ENCODE measurements at regions not wholly inside any gene's neighbourhood (a gene's known extent, or its start where the extent isn't known, plus 50 kb on each side); places are given as distances from the start of the nearest gene placed in this dataset.

- H3K4me2 ChIP-seq (ENCODE audit: low read depth, low read length, poor library complexity, severe bottlenecking): no peak overlapping the region
- H3K9me3 ChIP-seq (ENCODE audit: low read length): no peaks in the 10 kb centered on the region
- H3K9ac ChIP-seq (ENCODE audit: low read length): no peak overlapping the region
- no peak overlapping the region for H2AFZ ChIP-seq (ENCODE audit: low read length)
- H3K27me3 ChIP-seq (ENCODE audit: low read length): no peaks in the 10 kb centered on the region
- H3K79me2 ChIP-seq (ENCODE audit: low read length): no peaks in the 10 kb centered on the region
- H3K36me3 ChIP-seq (ENCODE audit: insufficient read depth, low read length): no peaks in the 10 kb centered on the region
- no peak for DNase-seq
- no peaks in the 10 kb centered on the region for H3K4me1 ChIP-seq (ENCODE audit: low read length)
- H3K27ac ChIP-seq (ENCODE audit: low read length): no peak overlapping the region
- H4K20me1 ChIP-seq (ENCODE audit: insufficient read depth, low read depth, low read length): no peaks in the 10 kb centered on the region
- H3K9me2 ChIP-seq (replicated peaks; ENCODE audit: insufficient read depth, low read length): no peaks in the 10 kb centered on the region; the same call in 1 of the 2 replicates
- no peak overlapping the region for H3K4me3 ChIP-seq (ENCODE audit: low read length)
Observed at GRCh38 chr4:147343692-147344091, 137.2 kb upstream of the EDNRA start.

GRCh38 chr4:147345662-147346061, 135.2 kb upstream of the EDNRA start:
- H3K9ac ChIP-seq (ENCODE audit: low read length): no peak overlapping the region
- no peaks in the 10 kb centered on the region for H3K79me2 ChIP-seq (ENCODE audit: low read length)
- no peak overlapping the region for H3K4me2 ChIP-seq (ENCODE audit: low read depth, low read length, poor library complexity, severe bottlenecking)
- H2AFZ ChIP-seq (ENCODE audit: low read length): no peak overlapping the region
- H3K36me3 ChIP-seq (ENCODE audit: insufficient read depth, low read length): no peaks in the 10 kb centered on the region
- no peaks in the 10 kb centered on the region for H3K27me3 ChIP-seq (ENCODE audit: low read length)
- no peaks in the 10 kb centered on the region for H4K20me1 ChIP-seq (ENCODE audit: insufficient read depth, low read depth, low read length)
- H3K4me1 ChIP-seq (ENCODE audit: low read length): no peaks in the 10 kb centered on the region
- DNase-seq: no peak
- H3K4me3 ChIP-seq (ENCODE audit: low read length): no peak overlapping the region
- H3K27ac ChIP-seq (ENCODE audit: low read length): no peak overlapping the region
- no peaks in the 10 kb centered on the region; the same call in 1 of the 2 replicates for H3K9me2 ChIP-seq (replicated peaks; ENCODE audit: insufficient read depth, low read length)
- no peaks in the 10 kb centered on the region for H3K9me3 ChIP-seq (ENCODE audit: low read length)

DNA sequence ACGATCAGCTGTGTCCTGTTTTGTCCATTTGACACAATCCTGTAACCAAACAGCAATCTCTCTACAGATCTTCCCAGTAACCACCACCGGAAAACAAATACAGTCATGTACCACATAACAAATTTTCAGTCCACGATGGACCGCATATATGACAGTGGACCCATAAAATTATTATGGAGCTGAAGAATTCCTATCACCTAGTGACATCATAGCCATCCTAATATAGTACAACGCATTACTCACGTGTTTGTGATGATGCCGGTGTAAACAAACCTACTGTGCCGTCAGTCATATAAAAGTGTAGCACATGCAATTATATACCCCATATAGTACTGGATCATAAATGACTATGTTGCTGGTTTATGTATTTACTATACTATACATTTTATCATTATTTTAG, 133.7 kb upstream of the EDNRA start:
- no peaks in the 10 kb centered on the region for H3K27me3 ChIP-seq (ENCODE audit: low read length)
- no peak overlapping the region for H3K9ac ChIP-seq (ENCODE audit: low read length)
- H2AFZ ChIP-seq (ENCODE audit: low read length): no peak overlapping the region
- H3K4me1 ChIP-seq (ENCODE audit: low read length): no peaks in the 10 kb centered on the region
- no peaks in the 10 kb centered on the region; the same call in 1 of the 2 replicates for H3K9me2 ChIP-seq (replicated peaks; ENCODE audit: insufficient read depth, low read length)
- H3K4me2 ChIP-seq (ENCODE audit: low read depth, low read length, poor library complexity, severe bottlenecking): no peak overlapping the region
- H3K36me3 ChIP-seq (ENCODE audit: insufficient read depth, low read length): no peaks in the 10 kb centered on the region
- no peak overlapping the region for H3K4me3 ChIP-seq (ENCODE audit: low read length)
- H3K79me2 ChIP-seq (ENCODE audit: low read length): no peaks in the 10 kb centered on the region
- no peaks in the 10 kb centered on the region for H4K20me1 ChIP-seq (ENCODE audit: insufficient read depth, low read depth, low read length)
- no peak overlapping the region for H3K27ac ChIP-seq (ENCODE audit: low read length)
- DNase-seq: no peak
- H3K9me3 ChIP-seq (ENCODE audit: low read length): no peaks in the 10 kb centered on the region

GRCh38 chr4:147349193-147349592, 131.7 kb upstream of the EDNRA start:
- no peaks in the 10 kb centered on the region for H3K4me1 ChIP-seq (ENCODE audit: low read length)
- H4K20me1 ChIP-seq (ENCODE audit: insufficient read depth, low read depth, low read length): no peaks in the 10 kb centered on the region
- DNase-seq: no peak
- H3K9me3 ChIP-seq (ENCODE audit: low read length): no peaks in the 10 kb centered on the region
- H3K36me3 ChIP-seq (ENCODE audit: insufficient read depth, low read length): no peaks in the 10 kb centered on the region
- H3K79me2 ChIP-seq (ENCODE audit: low read length): no peaks in the 10 kb centered on the region
- no peaks in the 10 kb centered on the region for H3K27me3 ChIP-seq (ENCODE audit: low read length)
- H3K9ac ChIP-seq (ENCODE audit: low read length): no peak overlapping the region
- no peaks in the 10 kb centered on the region; the same call in 1 of the 2 replicates for H3K9me2 ChIP-seq (replicated peaks; ENCODE audit: insufficient read depth, low read length)
- H3K27ac ChIP-seq (ENCODE audit: low read length): no peak overlapping the region
- H3K4me2 ChIP-seq (ENCODE audit: low read depth, low read length, poor library complexity, severe bottlenecking): no peak overlapping the region
- H3K4me3 ChIP-seq (ENCODE audit: low read length): no peak overlapping the region
- no peak overlapping the region for H2AFZ ChIP-seq (ENCODE audit: low read length)

GRCh38 chr4:147351083-147351787, 129.7 kb upstream of the EDNRA start:
- no peaks in the 10 kb centered on the region for H3K27me3 ChIP-seq (ENCODE audit: low read length)
- no peaks in the 10 kb centered on the region for H3K36me3 ChIP-seq (ENCODE audit: insufficient read depth, low read length)
- no peaks in the 10 kb centered on the region for H4K20me1 ChIP-seq (ENCODE audit: insufficient read depth, low read depth, low read length)
- no peak for DNase-seq
- H3K4me2 ChIP-seq (ENCODE audit: low read depth, low read length, poor library complexity, severe bottlenecking): no peak overlapping the region
- H2AFZ ChIP-seq (ENCODE audit: low read length): no peak overlapping the region
- H3K4me1 ChIP-seq (ENCODE audit: low read length): no peaks in the 10 kb centered on the region
- H3K79me2 ChIP-seq (ENCODE audit: low read length): no peaks in the 10 kb centered on the region
- H3K4me3 ChIP-seq (ENCODE audit: low read length): no peak overlapping the region
- no peak overlapping the region for H3K9ac ChIP-seq (ENCODE audit: low read length)
- no peak overlapping the region for H3K27ac ChIP-seq (ENCODE audit: low read length)
- H3K9me2 ChIP-seq (replicated peaks; ENCODE audit: insufficient read depth, low read length): no peaks in the 10 kb centered on the region; the same call in 1 of the 2 replicates
- no peaks in the 10 kb centered on the region for H3K9me3 ChIP-seq (ENCODE audit: low read length)

DNA sequence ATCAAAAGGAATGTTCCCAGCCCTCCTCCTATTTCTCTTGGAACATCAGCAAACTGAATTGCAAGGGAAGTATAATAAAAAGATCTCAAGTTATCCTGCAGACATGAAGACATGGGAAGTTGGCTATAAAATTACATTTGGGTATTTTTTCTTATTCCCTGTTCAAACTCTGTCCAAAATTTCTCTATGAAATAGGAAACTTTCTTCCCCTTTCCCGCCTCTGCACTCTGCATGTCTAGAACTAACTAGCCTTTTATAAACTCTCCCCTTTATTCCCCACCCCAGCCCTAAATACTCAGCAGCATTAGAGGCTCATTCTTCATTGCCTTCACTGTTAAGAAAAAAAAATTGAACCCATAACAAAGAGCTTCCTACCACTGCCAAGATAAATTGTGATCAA, 126.7 kb upstream of the EDNRA start:
- DNase-seq: no peak
- H4K20me1 ChIP-seq (ENCODE audit: insufficient read depth, low read depth, low read length): no peaks in the 10 kb centered on the region
- no peaks in the 10 kb centered on the region for H3K36me3 ChIP-seq (ENCODE audit: insufficient read depth, low read length)
- H3K27me3 ChIP-seq (ENCODE audit: low read length): no peaks in the 10 kb centered on the region
- no peaks in the 10 kb centered on the region for H3K9me3 ChIP-seq (ENCODE audit: low read length)
- no peak overlapping the region for H3K27ac ChIP-seq (ENCODE audit: low read length)
- no peak overlapping the region for H2AFZ ChIP-seq (ENCODE audit: low read length)
- no peak overlapping the region for H3K4me3 ChIP-seq (ENCODE audit: low read length)
- no peaks in the 10 kb centered on the region for H3K9me2 ChIP-seq (replicated peaks; ENCODE audit: insufficient read depth, low read length)
- H3K79me2 ChIP-seq (ENCODE audit: low read length): no peaks in the 10 kb centered on the region
- H3K4me1 ChIP-seq (ENCODE audit: low read length): no peaks in the 10 kb centered on the region
- H3K9ac ChIP-seq (ENCODE audit: low read length): no peak overlapping the region
- no peak overlapping the region for H3K4me2 ChIP-seq (ENCODE audit: low read depth, low read length, poor library complexity, severe bottlenecking)

DNA sequence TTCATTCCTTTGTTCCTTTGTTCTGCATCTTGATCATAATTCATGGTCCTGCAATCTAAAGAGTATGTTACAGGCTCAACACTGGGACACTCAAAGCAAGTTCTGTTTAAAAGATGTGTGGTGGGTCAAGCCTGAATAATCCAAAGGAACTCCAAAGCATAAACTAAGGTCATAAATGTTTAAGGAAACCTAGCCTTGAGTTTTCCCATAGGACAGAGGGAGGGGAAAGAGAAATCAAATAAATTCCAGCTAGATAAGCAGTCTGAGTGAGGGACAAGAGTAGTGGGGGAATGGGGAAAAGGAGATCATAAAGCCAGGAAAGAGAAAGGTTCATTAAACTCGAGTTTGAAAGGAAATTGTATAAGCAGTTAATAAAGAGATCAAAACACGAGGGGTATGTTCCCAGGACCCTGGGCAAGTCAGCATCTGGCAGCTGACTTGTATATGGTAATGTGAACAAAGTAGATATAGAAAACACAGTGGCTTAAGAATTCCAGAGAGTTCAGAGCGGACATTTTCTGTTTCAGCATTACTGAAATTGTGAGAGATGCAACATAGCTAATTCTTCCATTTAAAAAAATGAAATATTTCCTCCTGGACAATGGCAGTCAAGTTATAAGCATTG, 125.8 kb upstream of the EDNRA start:
- Histone ChIP-seq H3K9ac (ENCODE audit: low read length) (no peak overlapping the region), H3K9me3 (ENCODE audit: low read length) (no peaks in the 10 kb centered on the region), H3K79me2 (ENCODE audit: low read length) (no peaks in the 10 kb centered on the region), H3K4me2 (ENCODE audit: low read depth, low read length, poor library complexity, severe bottlenecking) (no peak overlapping the region), H3K4me3 (ENCODE audit: low read length) (no peak overlapping the region), H3K9me2 (replicated peaks; ENCODE audit: insufficient read depth, low read length) (no peaks in the 10 kb centered on the region), H4K20me1 (ENCODE audit: insufficient read depth, low read depth, low read length) (no peaks in the 10 kb centered on the region), H3K36me3 (ENCODE audit: insufficient read depth, low read length) (no peaks in the 10 kb centered on the region), H3K4me1 (ENCODE audit: low read length) (no peaks in the 10 kb centered on the region), H2AFZ (ENCODE audit: low read length) (no peak overlapping the region), H3K27me3 (ENCODE audit: low read length) (no peaks in the 10 kb centered on the region), H3K27ac (ENCODE audit: low read length) (no peak overlapping the region)
- DNase-seq: no peak

DNA sequence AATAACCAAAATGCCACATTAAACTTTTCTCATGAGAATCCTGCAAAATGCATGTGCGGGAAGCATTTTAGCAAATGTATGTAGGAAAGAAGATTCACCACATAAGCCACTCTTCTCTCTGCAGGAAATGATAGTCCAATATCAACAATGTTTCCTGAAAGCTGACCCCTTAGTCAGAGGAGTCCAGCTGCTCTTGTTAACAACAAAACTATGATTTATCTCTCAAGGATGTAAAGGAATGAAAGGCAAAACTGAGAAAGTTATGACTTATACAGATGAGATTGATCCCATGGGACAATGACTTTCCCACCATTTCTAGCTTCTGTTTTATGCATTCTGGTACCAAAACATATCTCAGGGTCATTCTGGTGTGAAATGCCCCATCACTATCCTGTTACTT, 125.0 kb upstream of the EDNRA start:
- Histone ChIP-seq H3K4me2 (ENCODE audit: low read depth, low read length, poor library complexity, severe bottlenecking) (no peak overlapping the region), H4K20me1 (ENCODE audit: insufficient read depth, low read depth, low read length) (no peaks in the 10 kb centered on the region), H2AFZ (ENCODE audit: low read length) (no peak overlapping the region), H3K36me3 (ENCODE audit: insufficient read depth, low read length) (no peaks in the 10 kb centered on the region), H3K9me2 (replicated peaks; ENCODE audit: insufficient read depth, low read length) (no peaks in the 10 kb centered on the region), H3K27ac (ENCODE audit: low read length) (no peak overlapping the region), H3K27me3 (ENCODE audit: low read length) (no peaks in the 10 kb centered on the region), H3K4me3 (ENCODE audit: low read length) (no peak overlapping the region), H3K9me3 (ENCODE audit: low read length) (no peaks in the 10 kb centered on the region), H3K4me1 (ENCODE audit: low read length) (no peaks in the 10 kb centered on the region), H3K79me2 (ENCODE audit: low read length) (no peaks in the 10 kb centered on the region), H3K9ac (ENCODE audit: low read length) (no peak overlapping the region)
- DNase-seq: no peak
